ENCODE measurements at regions not wholly inside any gene's neighbourhood (a gene's known extent, or its start where the extent isn't known, plus 50 kb on each side); places are given as distances from the start of the nearest gene placed in this dataset.

DNA sequence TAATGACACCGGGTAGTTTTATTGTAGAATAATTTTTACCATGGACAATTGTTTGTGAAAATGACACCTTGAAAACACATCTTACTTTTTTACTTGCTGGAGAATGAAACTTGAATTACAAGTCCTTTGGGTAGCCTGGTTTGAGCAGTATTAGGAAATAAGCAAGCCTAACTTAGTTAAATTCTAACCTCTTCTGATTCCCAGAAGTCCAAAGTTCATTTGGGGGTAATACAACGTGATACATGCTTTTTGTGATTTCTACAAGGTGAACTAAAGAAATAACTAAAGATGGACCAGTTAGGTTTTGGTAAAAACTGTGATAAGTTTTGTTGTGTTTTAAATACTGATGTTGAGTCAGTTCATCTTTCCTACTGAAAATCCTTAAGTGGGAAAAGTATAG lies 135.4 kb upstream of the DMRT1 start:
- TF ChIP-seq, protein P1, sequence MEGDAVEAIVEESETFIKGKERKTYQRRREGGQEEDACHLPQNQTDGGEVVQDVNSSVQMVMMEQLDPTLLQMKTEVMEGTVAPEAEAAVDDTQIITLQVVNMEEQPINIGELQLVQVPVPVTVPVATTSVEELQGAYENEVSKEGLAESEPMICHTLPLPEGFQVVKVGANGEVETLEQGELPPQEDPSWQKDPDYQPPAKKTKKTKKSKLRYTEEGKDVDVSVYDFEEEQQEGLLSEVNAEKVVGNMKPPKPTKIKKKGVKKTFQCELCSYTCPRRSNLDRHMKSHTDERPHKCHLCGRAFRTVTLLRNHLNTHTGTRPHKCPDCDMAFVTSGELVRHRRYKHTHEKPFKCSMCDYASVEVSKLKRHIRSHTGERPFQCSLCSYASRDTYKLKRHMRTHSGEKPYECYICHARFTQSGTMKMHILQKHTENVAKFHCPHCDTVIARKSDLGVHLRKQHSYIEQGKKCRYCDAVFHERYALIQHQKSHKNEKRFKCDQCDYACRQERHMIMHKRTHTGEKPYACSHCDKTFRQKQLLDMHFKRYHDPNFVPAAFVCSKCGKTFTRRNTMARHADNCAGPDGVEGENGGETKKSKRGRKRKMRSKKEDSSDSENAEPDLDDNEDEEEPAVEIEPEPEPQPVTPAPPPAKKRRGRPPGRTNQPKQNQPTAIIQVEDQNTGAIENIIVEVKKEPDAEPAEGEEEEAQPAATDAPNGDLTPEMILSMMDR (conservative IDR thresholded peaks at IDR 0.05; ENCODE audit: low read depth, low read length), result no peak
- Histone ChIP-seq H3K9ac (peak overlapping the region; percentile 84), H3K36me3 (ENCODE audit: insufficient read depth) (no peaks in the 10 kb centered on the region), H3K4me3 (IDR thresholded peaks at IDR 0.05; ENCODE audit: insufficient read depth, low read depth, low read length) (no peak overlapping the region), H3K4me1 (ENCODE audit: low read depth, poor library complexity, severe bottlenecking) (peaks cover 31% of the 10 kb centered on the region), H2AFZ (ENCODE audit: low read depth) (peak overlapping the region; percentile 77; the same call in 1 of the 2 replicates), H3K27me3 (ENCODE audit: insufficient read depth, low read depth) (no peaks in the 10 kb centered on the region), H3K79me2 (ENCODE audit: insufficient read depth, low read depth) (no peaks in the 10 kb centered on the region), H3K27ac (peak overlapping the region; percentile 42; the same call in 1 of the 2 replicates), H4K20me1 (ENCODE audit: insufficient read depth) (no peaks in the 10 kb centered on the region), H3K4me2 (peak overlapping the region; percentile 75)

DNA sequence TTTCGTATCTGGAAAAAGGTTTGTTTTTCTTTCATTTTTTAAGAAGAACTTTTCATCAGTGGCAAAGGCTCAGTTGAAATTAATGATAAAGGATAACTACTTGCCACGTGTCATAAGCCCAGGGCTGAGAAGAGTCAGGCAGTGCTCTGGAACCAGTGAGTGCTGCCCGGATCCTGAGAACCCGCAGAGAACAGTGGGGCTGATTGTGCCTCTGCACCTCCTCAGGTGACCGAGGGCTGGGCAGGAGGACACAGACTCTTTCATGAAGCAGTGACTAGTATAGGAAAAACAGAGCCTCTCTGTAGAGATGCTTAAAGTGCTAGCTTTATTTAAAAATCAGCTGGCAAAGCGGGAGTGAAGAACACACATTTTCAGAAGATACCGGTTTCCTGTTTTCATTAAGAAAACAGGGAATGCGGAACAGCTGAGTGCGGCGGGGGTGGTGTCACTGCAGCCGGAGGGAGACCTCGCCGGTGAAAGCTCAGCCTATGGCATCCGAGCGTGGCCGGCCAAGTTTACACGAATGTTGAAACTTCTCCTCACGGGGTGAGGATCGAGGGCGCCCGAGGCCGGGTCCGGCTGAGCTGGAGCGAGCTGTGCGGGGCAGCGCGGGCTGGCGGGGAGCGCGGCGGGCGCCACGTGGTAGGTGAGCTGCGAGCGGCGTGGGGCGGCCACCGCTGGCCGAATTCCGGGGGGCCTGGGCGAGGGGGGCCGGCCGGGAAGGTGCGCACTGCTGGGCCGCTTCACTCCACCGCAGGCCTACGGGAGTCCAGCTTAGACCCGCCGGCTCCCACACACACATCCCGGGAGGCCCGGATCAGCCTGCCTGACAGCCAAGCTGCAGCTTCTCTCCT lies 134.7 kb upstream of the DMRT1 start:
- Histone ChIP-seq H3K27ac (peak overlapping the region; percentile 42), H2AFZ (ENCODE audit: low read depth) (peak overlapping the region; percentile 77), H3K9ac (peak overlapping the region; percentile 84), H3K4me2 (peak overlapping the region; percentile 75), H3K79me2 (ENCODE audit: insufficient read depth, low read depth) (no peaks in the 10 kb centered on the region), H3K4me3 (IDR thresholded peaks at IDR 0.05; ENCODE audit: insufficient read depth, low read depth, low read length) (no peak overlapping the region), H4K20me1 (ENCODE audit: insufficient read depth) (no peaks in the 10 kb centered on the region), H3K4me1 (ENCODE audit: low read depth, poor library complexity, severe bottlenecking) (peaks cover 23% of the 10 kb centered on the region), H3K27me3 (ENCODE audit: insufficient read depth, low read depth) (no peaks in the 10 kb centered on the region), H3K36me3 (ENCODE audit: insufficient read depth) (no peaks in the 10 kb centered on the region)
- TF ChIP-seq, protein P1 (conservative IDR thresholded peaks at IDR 0.05; ENCODE audit: low read depth, low read length), result no peak

DNA sequence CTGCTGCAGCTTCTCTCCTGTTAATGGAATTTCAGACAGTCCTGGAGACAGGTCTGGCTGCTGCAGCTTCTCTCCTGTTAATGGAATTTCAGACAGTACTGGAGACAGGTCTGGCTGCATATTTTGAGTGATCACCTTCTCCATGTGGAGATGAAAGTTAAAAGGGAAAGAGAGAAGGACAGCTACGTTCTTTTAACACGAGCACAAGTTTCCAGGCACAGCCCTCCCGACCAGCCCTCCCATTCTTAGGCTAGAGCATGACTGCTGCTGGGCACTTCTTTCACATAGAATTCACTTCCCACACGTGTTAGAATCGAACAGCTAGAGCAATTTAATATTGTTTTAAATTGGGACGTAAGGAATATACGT lies 133.3 kb upstream of the DMRT1 start:
- Histone ChIP-seq H3K27me3 (ENCODE audit: insufficient read depth, low read depth) (no peaks in the 10 kb centered on the region), H3K4me3 (IDR thresholded peaks at IDR 0.05; ENCODE audit: insufficient read depth, low read depth, low read length) (no peak overlapping the region), H4K20me1 (ENCODE audit: insufficient read depth) (no peaks in the 10 kb centered on the region), H3K27ac (no peak overlapping the region), H2AFZ (ENCODE audit: low read depth) (no peak overlapping the region), H3K4me2 (no peak overlapping the region), H3K79me2 (ENCODE audit: insufficient read depth, low read depth) (no peaks in the 10 kb centered on the region), H3K9ac (no peak overlapping the region), H3K36me3 (ENCODE audit: insufficient read depth) (no peaks in the 10 kb centered on the region; the same call in 1 of the 2 replicates), H3K4me1 (ENCODE audit: low read depth, poor library complexity, severe bottlenecking) (peaks cover 22% of the 10 kb centered on the region)
- TF ChIP-seq, protein P1 (conservative IDR thresholded peaks at IDR 0.05; ENCODE audit: low read depth, low read length), result no peak

DNA sequence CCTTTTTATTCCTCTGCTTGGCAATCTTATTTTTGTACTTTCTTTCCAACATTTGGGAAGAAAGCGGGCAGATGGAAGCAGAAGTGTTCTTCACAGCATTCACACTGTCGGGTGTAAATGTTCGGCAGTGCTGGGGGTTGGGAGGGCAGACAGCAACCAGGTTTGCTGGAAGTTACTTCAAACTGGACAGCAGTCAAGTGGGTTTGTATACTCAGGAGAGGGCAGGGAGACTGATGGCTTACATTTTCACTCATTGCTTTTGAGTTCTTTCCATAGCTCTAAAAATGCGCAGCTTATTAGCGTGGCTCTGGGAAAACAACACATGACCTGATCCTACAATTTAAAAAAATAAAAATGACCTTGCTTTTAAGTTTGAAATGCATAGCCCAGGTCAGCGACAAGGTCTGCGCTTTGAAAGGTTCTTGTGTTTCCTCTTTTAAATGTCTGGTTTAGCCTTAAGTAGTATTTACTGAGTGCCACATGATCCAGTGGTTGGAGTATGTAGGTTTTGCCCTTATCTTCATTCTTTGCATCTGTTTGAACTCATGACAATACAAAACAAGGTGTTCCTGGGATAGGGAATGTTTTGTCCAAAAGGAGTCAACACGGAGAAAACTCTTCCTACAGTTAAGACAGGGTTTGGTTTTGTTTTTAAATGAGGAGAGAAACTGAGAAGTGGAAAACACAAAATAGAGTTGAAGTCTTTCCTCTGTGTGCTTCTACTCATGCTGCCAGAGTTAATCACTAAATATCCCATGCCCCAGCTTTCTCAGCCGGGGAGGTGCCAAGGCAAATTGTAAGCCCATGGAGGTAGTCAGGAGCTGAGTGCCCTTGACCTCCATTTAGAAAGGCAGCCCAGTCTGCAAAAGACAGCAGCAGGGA lies 132.7 kb upstream of the DMRT1 start:
- TF ChIP-seq, protein P1 (conservative IDR thresholded peaks at IDR 0.05; ENCODE audit: low read depth, low read length), result no peak
- Histone ChIP-seq H3K4me3 (IDR thresholded peaks at IDR 0.05; ENCODE audit: insufficient read depth, low read depth, low read length) (no peak overlapping the region), H3K9ac (no peak overlapping the region), H2AFZ (ENCODE audit: low read depth) (no peak overlapping the region), H3K79me2 (ENCODE audit: insufficient read depth, low read depth) (no peaks in the 10 kb centered on the region), H4K20me1 (ENCODE audit: insufficient read depth) (no peaks in the 10 kb centered on the region), H3K4me2 (no peak overlapping the region), H3K27ac (no peak overlapping the region), H3K36me3 (ENCODE audit: insufficient read depth) (no peaks in the 10 kb centered on the region; the same call in 1 of the 2 replicates), H3K4me1 (ENCODE audit: low read depth, poor library complexity, severe bottlenecking) (peaks cover 22% of the 10 kb centered on the region), H3K27me3 (ENCODE audit: insufficient read depth, low read depth) (no peaks in the 10 kb centered on the region)

All from KMS-11 (cell line).